Colon (tissue), 2 donors: ENCODE measurements at regions not wholly inside any gene's neighbourhood (a gene's known extent, or its start where the extent isn't known, plus 50 kb on each side); places are given as distances from the start of the nearest gene placed in this dataset.

Experiments used
- FAIRE-seq: peaks from 2 replicates; lab custom pipeline; 2012; peaks lifted over from hg19 to GRCh38; lab: Jason Lieb, UNC
- donor health status: control.
- donor health status: control.

- no peak for FAIRE-seq
Measured at GRCh38 chr2:228705318-228705717, 523.8 kb upstream of the SPHKAP start.

- FAIRE-seq, result no peak
Measured at GRCh38 chr2:228703152-228703551, 521.7 kb upstream of the SPHKAP start.

GRCh38 chr2:228701506-228701905 is 520.0 kb upstream of the SPHKAP start:
- FAIRE-seq, result no peak

GRCh38 chr2:228700638-228701037 is 519.2 kb upstream of the SPHKAP start:
- FAIRE-seq, result no peak

GRCh38 chr2:228699888-228700287 is 518.4 kb upstream of the SPHKAP start:
- FAIRE-seq, result no peak

GRCh38 chr2:228699400-228699799 is 517.9 kb upstream of the SPHKAP start:
- no peak for FAIRE-seq

GRCh38 chr2:228698963-228699362 is 517.5 kb upstream of the SPHKAP start:
- no peak for FAIRE-seq

GRCh38 chr2:228697456-228697855 is 516.0 kb upstream of the SPHKAP start:
- no peak for FAIRE-seq

- FAIRE-seq, result no peak
Measured at GRCh38 chr2:228690681-228691080, 509.2 kb upstream of the SPHKAP start.

- FAIRE-seq, result no peak
Measured at GRCh38 chr2:228689053-228689452, 507.6 kb upstream of the SPHKAP start.

GRCh38 chr2:228688007-228688645 is 506.6 kb upstream of the SPHKAP start:
- no peak for FAIRE-seq

- FAIRE-seq, result no peak
Measured at GRCh38 chr2:228681979-228682378, 500.5 kb upstream of the SPHKAP start.

GRCh38 chr2:228681426-228681825 is 499.9 kb upstream of the SPHKAP start:
- FAIRE-seq, result no peak

- no peak for FAIRE-seq
Measured at GRCh38 chr2:228678110-228678509, 496.6 kb upstream of the SPHKAP start.

- FAIRE-seq, result no peak
Measured at GRCh38 chr2:228675646-228676045, 494.2 kb upstream of the SPHKAP start.

GRCh38 chr2:228675091-228675490 is 493.6 kb upstream of the SPHKAP start:
- FAIRE-seq, result no peak

- FAIRE-seq, result no peak
Measured at GRCh38 chr2:228673876-228674554, 492.5 kb upstream of the SPHKAP start.

- no peak for FAIRE-seq
Measured at GRCh38 chr2:228669690-228670089, 488.2 kb upstream of the SPHKAP start.

GRCh38 chr2:228665232-228665631 is 483.7 kb upstream of the SPHKAP start:
- FAIRE-seq, result no peak

- FAIRE-seq, result no peak
Measured at GRCh38 chr2:228658998-228659397, 477.5 kb upstream of the SPHKAP start.

GRCh38 chr2:228657807-228658402 is 476.4 kb upstream of the SPHKAP start:
- FAIRE-seq, result peak; percentile 18

GRCh38 chr2:228655331-228655730 is 473.8 kb upstream of the SPHKAP start:
- FAIRE-seq, result no peak

GRCh38 chr2:228654707-228655106 is 473.2 kb upstream of the SPHKAP start:
- FAIRE-seq, result no peak

GRCh38 chr2:228653884-228654283 is 472.4 kb upstream of the SPHKAP start:
- no peak for FAIRE-seq
